MCF 10A (cell line): ENCODE measurements at regions not wholly inside any gene's neighbourhood (a gene's known extent, or its start where the extent isn't known, plus 50 kb on each side); places are given as distances from the start of the nearest gene placed in this dataset.

ENCODE experiments used
- BruUV-seq: library from RNA; stranded (reverse); fragments of 400-500 nt; replicated peaks from 2 replicates; lab custom pipeline; 2021; lab: Mats Ljungman, UMichigan
- CTCF ChIA-PET: fragments of 300-600 bp; sonication (Branson Sonifier 250); formaldehyde crosslinking; extraction: SDS; loops from one replicate; lab custom pipeline; 2021; ENCODE audit warnings: antibody characterized with exemption, inconsistent platforms; lab: Yijun Ruan, JAX
- POLR2A ChIA-PET: fragments of 300-600, 350-650 bp; sonication (Branson Sonifier 250); formaldehyde crosslinking; extraction: SDS; loops from one replicate; lab custom pipeline; 2020; ENCODE audit warnings: antibody characterized with exemption, inconsistent platforms; lab: Yijun Ruan, JAX
- DNase-seq: peaks from one replicate; pipeline ENCODE4 v3.0.0-alpha.2; 2018; ENCODE audit not compliant: unreplicated experiment
- H3K27ac Mint-ChIP-seq: one replicate; pipeline ENCODE4 v1.8.0; 2022; ENCODE audit warnings: mild to moderate bottlenecking, low read depth, mixed read lengths; ENCODE audit not compliant: unreplicated experiment
- H3K27me3 Mint-ChIP-seq: one replicate; pipeline ENCODE4 v1.8.0; 2022; ENCODE audit warnings: mixed read lengths; ENCODE audit not compliant: insufficient read depth, unreplicated experiment
- H3K36me3 Mint-ChIP-seq: one replicate; pipeline ENCODE4 v1.8.0; 2022; ENCODE audit warnings: mild to moderate bottlenecking, moderate library complexity, mixed read lengths; ENCODE audit not compliant: insufficient read depth, unreplicated experiment
- H3K4me1 Mint-ChIP-seq: one replicate; pipeline ENCODE4 v1.8.0; 2022; ENCODE audit warnings: mixed read lengths; ENCODE audit not compliant: insufficient read depth, unreplicated experiment
- H3K4me3 Mint-ChIP-seq: one replicate; pipeline ENCODE4 v1.8.0; 2022; ENCODE audit warnings: mild to moderate bottlenecking, moderate library complexity, mixed read lengths; ENCODE audit not compliant: unreplicated experiment
- H3K9me3 Mint-ChIP-seq: one replicate; pipeline ENCODE4 v1.8.0; 2022; ENCODE audit warnings: mixed read lengths; ENCODE audit not compliant: unreplicated experiment
- CTCF ChIP-seq: fragments of 200-600 bp; IDR thresholded peaks from one replicate; pipeline ENCODE4 v1.8.0; 2022; ENCODE audit warnings: antibody characterized with exemption, mild to moderate bottlenecking; ENCODE audit not compliant: unreplicated experiment
- intact Hi-C: fragments of 100-400 bp; cut with micrococcal nuclease; formaldehyde crosslinking; loops from 2 replicates; pipeline ENCODE4 v1.14.1; 2022

- no peak overlapping the region for H3K27ac Mint-ChIP-seq
- no peak for DNase-seq
- no peak for TF ChIP-seq CTCF
- ChIA-PET POLR2A (no interaction called here), CTCF (interaction anchor here (0.6 kb wide), 1 partner anchor 288 kb away, joined by 5 read pairs; no protein-coding TSS in a partner anchor)
- H3K4me3 Mint-ChIP-seq = no peak overlapping the region
- no peaks in the 10 kb centered on the region for H3K36me3 Mint-ChIP-seq
- H3K4me1 Mint-ChIP-seq = no peaks in the 10 kb centered on the region
- H3K9me3 Mint-ChIP-seq = peaks cover 16% of the 10 kb centered on the region
- H3K27me3 Mint-ChIP-seq = no peaks in the 10 kb centered on the region
- intact Hi-C loops = no loop called here
- no TSS peak for BruUV-seq
Observed at GRCh38 chr5:8553364-8553763, 684.4 kb downstream of the MTRR start.

GRCh38 chr5:8557728-8558127 is 688.8 kb downstream of the MTRR start:
- Mint-ChIP-seq H3K4me3 (no peak overlapping the region), H3K27ac (no peak overlapping the region), H3K9me3 (peaks cover 16% of the 10 kb centered on the region), H3K36me3 (no peaks in the 10 kb centered on the region), H3K4me1 (no peaks in the 10 kb centered on the region), H3K27me3 (no peaks in the 10 kb centered on the region)
- BruUV-seq = no TSS peak
- CTCF ChIA-PET = no interaction called here
- intact Hi-C loops = no loop called here
- no peak for TF ChIP-seq CTCF
- DNase-seq = no peak
- POLR2A ChIA-PET = interaction anchor here (0.7 kb wide), 1 partner anchor 153 kb away, joined by 3 read pairs; no protein-coding TSS in a partner anchor

GRCh38 chr5:8560776-8561175 is 691.8 kb downstream of the MTRR start:
- TF ChIP-seq CTCF = no peak
- intact Hi-C loops = no loop called here
- Mint-ChIP-seq H3K27ac (no peak overlapping the region), H3K4me3 (no peak overlapping the region), H3K36me3 (no peaks in the 10 kb centered on the region), H3K4me1 (no peaks in the 10 kb centered on the region), H3K27me3 (no peaks in the 10 kb centered on the region), H3K9me3 (peaks cover 5% of the 10 kb centered on the region)
- BruUV-seq = no TSS peak
- DNase-seq = no peak
- POLR2A ChIA-PET = no interaction called here
- CTCF ChIA-PET = no interaction called here

GRCh38 chr5:8561224-8561840 is 692.4 kb downstream of the MTRR start:
- intact Hi-C loops = no loop called here
- Mint-ChIP-seq H3K36me3 (no peaks in the 10 kb centered on the region), H3K4me1 (no peaks in the 10 kb centered on the region), H3K27me3 (no peaks in the 10 kb centered on the region), H3K9me3 (no peaks in the 10 kb centered on the region), H3K4me3 (no peak overlapping the region), H3K27ac (no peak overlapping the region)
- POLR2A ChIA-PET = no interaction called here
- CTCF ChIA-PET = no interaction called here
- no TSS peak for BruUV-seq
- no peak for DNase-seq
- no peak for TF ChIP-seq CTCF
